Spleen (tissue), 7 donors: ENCODE measurements at regions not wholly inside any gene's neighbourhood (a gene's known extent, or its start where the extent isn't known, plus 50 kb on each side); places are given as distances from the start of the nearest gene placed in this dataset.

Source experiments
- POLR2A ChIP-seq, 3 donors: fragments of 450-650 bp; IDR thresholded peaks; one replicate each; pipeline ENCODE4 v1.5.1; 2017; ENCODE audit warnings: antibody characterized with exemption in 3 of 3, mild to moderate bottlenecking in 1 of 3
- POLR2AphosphoS5 ChIP-seq, 3 donors: sonication (generic); formaldehyde crosslinking; IDR thresholded peaks; one replicate each; pipeline ENCODE4 v1.5.1; 2017; ENCODE audit warnings: antibody characterized with exemption in 3 of 3
- TF ChIP-seq, protein P1 (sequence below), 11 experiments: fragments of 200-600 bp in 7 of 11; fragments of 450-650 bp in 4 of 11; sonication (generic) in 4 of 11; IDR thresholded peaks in 8 of 11; conservative IDR thresholded peaks in 3 of 11; 1 replicate in 7 of 11; 2 replicates in 4 of 11; pipeline versions ENCODE4 v1.4.0 to v1.8.0; 2016 to 2021; ENCODE audit warnings: antibody characterized with exemption in 11 of 11, inconsistent platforms in 4 of 11, mild to moderate bottlenecking in 1 of 11
- donor health status: DM: no; HTN: no; CAD: no; lungs with moderate emphysema.
- donor health status: DM: no; HTN: no; CAD: no.
- donor health status: DM: no; HTN: no; CAD: no.

DNA sequence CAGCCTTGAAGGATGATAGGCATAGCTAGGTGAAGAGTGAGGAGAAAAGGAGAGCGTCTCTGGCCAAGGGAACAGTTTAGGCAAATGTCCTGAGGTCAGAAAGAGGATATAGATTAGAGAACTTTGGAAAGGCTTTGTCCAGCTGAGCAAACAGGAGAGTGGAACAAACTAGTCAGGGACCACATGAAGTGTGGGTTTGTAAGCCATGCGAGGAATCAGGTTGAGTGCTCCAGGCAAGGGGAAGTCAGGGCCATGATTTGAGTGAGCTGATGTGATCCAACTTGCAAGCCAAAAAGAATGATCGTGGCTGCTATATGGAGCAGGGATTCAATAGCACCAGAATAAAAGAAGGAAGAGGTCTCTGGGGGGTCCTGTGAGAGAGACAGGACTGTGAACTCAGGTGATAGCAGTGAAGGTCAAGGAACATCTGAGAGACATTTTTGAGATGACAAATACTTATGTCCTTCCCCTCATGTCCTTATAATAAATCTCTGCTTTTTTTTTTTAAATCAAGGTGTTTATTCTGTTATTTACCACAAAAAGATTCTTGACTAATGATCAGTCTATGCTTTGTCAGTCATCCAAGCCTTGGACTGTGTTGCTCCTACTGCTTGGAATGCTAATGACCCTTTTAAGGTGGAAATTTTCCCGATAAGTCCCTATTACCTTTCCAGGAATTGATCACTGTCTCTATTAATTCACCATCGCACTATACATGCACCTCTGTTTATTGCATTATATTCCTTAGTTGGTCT, 472.6 kb downstream of the TXNL1 start:
- no peak for TF ChIP-seq POLR2A (IDR thresholded peaks at IDR 0.05)
- TF ChIP-seq, protein P1, sequence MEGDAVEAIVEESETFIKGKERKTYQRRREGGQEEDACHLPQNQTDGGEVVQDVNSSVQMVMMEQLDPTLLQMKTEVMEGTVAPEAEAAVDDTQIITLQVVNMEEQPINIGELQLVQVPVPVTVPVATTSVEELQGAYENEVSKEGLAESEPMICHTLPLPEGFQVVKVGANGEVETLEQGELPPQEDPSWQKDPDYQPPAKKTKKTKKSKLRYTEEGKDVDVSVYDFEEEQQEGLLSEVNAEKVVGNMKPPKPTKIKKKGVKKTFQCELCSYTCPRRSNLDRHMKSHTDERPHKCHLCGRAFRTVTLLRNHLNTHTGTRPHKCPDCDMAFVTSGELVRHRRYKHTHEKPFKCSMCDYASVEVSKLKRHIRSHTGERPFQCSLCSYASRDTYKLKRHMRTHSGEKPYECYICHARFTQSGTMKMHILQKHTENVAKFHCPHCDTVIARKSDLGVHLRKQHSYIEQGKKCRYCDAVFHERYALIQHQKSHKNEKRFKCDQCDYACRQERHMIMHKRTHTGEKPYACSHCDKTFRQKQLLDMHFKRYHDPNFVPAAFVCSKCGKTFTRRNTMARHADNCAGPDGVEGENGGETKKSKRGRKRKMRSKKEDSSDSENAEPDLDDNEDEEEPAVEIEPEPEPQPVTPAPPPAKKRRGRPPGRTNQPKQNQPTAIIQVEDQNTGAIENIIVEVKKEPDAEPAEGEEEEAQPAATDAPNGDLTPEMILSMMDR (IDR thresholded peaks at IDR 0.05 in 8 of 11, conservative IDR thresholded peaks at IDR 0.05 in 3 of 11), result no peak
- TF ChIP-seq POLR2AphosphoS5 (IDR thresholded peaks at IDR 0.05), result no peak
